DMS79 treated with DMSO at 0.1 percent for 48 hours (cell line): ENCODE measurements at regions not wholly inside any gene's neighbourhood (a gene's known extent, or its start where the extent isn't known, plus 50 kb on each side); places are given as distances from the start of the nearest gene placed in this dataset.

Experiments used
- DNase-seq: peaks from one replicate; lab custom pipeline; 2025; lab: John Stamatoyannopoulos, UW

DNA sequence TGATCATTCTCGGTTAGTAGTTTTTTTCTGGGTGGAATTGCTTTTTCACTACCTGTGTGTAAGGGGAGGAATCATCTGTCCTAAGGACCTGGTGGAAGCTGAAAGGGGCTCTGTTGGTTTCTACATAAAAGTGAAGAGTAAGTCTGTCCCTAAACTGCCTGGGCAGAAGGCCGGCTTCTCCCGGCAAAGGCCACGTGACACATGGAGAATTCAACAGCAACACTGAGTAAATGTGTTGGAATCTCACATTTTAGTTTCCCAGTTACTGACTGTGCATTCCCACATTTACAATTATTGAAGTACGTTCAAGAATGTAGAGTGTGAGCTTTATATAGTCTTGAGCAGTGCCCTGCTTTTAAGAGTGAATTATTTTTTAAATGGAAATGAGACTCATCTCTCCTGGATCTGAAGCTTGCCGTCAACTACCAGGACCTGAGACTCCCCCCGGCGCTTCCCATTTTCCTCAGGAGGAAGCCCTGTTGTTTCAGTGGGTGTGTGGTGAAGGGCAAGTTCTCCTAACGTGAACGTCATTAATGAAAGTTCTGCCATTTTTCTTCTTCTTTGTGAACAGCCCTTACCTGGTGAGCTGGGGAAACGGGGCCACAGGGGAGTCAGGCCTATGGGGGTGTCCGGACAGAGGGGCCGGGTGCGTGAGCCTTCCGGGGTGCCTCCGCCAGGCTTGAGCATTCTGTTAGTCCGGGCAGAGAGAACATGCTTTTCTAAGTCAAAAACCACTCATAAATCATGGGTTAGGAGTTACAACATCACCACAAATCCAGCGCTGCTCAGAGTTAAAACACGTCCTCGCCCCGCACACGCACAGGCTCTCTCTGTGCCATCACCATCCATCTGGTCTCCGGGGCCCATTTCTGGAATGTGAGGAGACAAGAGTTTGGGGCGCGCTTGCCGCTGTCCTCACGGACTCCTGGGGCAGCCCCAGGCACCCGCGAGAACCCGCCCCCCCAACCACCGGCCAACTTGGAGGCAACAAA, 56.6 kb upstream of the SMOC2 start:
- no peak for DNase-seq

DNA sequence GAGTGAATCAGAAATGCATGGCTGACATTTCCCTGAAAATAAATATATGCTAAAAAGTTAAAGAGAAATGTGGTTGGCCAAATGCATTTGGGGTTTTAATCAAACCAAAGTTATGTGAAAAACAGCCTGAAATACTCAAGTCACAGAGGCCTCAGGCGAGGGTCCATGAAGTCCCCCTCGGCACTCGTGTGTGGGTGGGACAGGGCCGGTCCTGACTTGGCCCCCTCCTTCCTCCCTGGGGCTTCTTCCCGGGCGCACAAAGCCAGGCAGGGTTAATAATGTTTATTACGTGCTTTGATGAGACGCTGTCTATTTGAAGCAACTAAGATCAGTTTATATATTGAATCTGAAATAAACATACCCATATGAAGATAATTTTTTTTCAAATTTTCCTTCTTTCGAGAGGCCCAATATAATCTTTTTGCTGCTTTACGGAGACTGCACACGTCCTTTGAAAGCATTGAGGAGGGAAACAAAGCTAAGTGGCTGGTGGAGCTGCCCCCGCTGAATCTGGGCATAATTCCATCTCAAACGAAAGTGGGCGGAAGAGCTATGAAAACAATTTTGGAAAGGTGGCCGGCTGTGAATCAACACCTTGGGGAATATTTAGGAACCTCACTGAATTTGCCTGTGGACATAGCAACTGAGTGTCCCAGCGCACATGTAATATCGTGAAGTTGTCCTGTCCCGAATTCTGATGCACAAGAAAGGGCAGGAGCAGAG, 55.8 kb upstream of the SMOC2 start:
- DNase-seq, result peak; percentile 62

DNA sequence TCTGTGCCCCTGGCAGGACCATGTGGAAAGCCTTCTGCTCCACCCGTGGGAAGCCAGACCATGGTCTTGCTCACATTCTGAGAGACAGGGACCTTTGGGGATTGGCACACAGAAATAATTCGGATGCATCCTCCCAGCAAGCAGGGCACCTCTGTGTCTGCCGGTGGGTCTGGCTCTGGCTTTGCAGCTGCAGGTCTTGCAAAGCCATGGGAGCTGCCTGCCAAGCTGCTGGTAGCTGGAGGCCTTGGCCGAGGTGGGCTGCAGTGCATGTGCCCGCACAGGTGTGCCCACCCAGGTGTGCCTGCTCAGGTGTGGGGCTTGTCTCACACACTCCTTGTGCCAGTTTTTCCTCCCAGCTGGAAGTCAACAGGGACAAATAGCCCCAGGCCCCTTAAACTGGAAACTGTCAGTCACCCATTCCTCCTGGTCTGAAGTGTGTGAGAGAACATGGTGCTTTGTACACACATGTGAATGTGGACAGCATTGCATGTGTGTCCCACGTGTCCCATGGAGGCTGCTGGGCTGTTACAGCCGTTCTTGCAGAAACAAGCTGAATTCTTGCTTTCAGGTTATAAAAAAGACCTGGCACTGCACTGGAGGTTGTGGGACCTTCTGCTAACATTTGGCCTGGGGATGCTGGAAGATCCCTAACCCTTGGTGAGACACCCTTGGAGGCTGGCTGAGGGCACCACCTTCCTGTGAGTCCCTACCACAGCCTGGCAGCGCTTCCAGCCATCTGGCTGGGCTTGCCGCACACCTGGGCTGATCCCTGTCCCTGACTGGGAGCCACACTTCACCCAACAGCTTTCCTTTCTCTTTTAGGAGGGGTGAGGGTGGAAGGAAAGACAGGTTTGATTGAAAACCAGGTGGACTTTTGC, 54.9 kb upstream of the SMOC2 start:
- no peak for DNase-seq

DNA sequence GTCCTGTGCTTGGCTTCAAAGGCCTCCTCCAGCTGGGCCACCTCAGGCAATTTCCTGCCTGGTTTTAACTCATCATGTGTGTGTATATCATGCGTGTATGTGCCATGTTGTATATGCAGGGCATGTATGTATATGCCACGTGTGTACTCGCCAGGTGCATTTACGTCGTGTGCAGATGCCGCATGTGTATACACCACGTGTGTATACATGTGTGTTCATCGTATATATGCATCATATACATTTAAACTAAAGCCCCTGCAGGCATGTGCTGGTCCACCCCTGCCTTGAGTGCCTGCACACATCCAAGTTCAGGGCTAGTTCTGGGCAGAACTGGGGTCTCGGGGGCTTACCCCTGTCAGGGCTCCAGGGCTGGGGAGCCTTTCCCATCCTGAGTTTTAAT, 54.0 kb upstream of the SMOC2 start:
- DNase-seq, result no peak

DNA sequence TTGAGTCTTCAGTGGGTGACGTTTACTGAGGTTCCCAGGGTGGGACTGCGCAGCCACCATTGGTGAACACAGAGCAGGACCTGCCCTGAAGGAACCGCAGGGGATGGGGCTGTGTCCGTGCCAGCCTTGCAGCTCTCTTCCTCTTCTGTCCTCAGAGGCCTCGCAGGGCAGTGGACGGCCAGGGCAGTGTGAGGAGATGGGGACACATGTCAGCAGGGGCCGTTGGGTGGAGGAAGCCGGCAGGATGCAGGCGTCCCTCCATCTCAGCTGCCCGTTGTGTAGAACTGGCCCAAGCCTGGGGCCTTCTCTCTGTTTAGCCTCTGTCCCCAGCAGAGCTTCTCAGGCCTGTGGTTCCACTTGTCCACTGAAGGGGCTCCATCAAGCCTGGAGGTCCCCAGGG, 53.6 kb upstream of the SMOC2 start:
- DNase-seq, result no peak

DNA sequence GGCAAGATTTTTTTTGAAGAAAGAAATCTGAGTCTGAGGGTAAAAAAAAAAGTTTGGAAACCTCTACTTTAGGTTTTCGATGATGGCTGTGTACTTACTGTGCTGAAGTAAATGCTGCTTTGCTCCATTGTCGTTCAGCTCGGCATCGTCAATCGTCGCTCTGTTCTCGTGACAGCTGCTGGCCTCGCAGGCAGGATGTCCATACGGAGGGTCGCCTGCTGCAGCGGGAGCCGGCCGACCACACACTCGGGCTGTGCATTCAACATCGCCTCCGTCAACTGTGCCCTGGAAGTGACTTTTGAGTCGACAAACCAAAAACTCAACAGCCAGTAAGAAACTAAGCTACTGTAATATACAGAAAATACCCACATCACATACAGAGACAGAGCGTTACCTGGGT, 53.1 kb upstream of the SMOC2 start:
- DNase-seq, result no peak

DNA sequence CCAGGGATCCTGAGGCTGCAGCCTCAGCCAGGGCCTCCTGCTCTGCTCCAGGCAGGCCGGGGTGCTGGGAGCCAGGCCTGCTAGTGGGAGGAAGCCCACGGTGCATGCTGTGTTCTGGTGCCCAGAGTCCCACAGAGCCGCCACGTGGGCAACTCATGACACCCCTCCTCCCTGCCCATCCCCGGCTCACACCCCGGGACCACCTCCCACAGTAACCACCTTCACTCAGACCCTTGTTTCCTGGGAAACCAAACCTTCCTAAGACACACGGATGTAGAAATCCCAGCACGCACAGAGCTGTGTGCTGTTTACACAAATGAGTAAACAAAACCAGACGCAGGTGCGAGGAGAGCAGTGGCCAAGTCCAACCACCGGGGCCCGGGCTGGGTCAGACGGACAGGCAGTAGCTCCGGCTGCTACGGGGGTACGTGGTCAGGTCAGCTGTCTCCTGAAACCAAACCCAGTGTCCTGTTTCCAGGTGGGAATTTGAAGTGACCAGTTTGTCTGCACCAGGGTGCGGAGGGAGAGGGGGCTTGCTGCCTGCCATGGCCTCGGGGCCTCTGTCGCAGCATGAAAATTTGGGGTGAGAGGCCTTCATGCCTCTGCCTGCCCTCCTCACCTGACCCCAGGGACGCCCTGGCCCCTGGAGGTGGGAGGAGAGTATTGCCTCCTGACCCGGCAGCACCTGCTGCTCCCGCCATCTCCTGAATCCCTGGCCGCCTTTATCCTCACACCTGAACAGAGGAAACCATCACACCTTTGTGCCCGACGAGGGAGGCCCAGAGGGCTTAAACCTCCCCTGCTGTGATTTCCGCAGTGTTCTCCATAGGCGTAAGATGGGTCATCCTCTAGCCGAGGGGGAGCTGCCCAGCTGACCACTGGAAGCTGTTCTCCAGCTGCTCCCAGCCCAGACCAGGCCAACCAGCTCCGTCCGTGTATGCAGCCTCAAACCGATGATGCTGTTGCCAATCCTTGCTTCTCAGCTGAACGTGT, 52.0 kb upstream of the SMOC2 start:
- DNase-seq, result no peak

DNA sequence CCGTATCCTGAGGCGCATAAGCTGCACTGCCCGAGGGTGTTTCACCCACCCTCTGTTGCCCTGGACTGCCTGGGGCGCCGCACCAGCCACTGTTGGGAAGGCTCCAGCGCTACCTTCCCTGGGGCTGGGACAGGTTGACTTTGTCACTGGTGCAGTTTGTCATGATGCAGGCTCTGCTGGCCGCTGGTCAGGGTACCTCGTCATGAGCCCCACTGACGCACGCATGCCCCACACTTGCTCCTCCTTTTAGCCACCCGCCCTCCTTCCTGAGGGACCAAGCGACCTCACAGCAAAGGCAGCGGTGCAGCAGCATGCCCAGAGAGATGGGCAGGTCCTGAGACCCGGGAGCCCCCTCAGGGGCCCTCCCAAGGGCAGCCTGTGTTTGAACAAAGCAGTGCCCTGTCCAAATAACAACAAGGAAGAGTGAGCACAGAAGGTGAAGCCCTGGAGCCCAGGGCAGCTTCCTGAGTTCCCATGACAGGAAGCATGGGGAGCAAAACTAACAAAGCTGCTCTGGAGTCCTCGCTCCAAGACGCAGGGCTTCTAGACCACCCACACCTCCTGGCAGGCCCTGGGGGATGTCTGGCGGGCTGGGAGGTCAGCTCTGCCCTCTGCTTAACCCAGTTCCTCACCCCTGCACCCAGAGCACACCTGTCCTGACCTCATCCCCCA, 50.1 kb upstream of the SMOC2 start:
- DNase-seq, result no peak
